GM19023 (cell line): ENCODE measurements at regions not wholly inside any gene's neighbourhood (a gene's known extent, or its start where the extent isn't known, plus 50 kb on each side); places are given as distances from the start of the nearest gene placed in this dataset.
"Not testable (repeated sequence)": the region's sequence is repeated elsewhere in the genome, so short reads cannot be mapped to it uniquely, and the experiment has no call there.

Experiments used
- ATAC-seq: cut with Tn5 transposase; IDR thresholded peaks from one replicate; pipeline ENCODE4 v1.9.1; 2021; ENCODE audit warnings: mild to moderate bottlenecking, moderate library complexity; ENCODE audit not compliant: unreplicated experiment

DNA sequence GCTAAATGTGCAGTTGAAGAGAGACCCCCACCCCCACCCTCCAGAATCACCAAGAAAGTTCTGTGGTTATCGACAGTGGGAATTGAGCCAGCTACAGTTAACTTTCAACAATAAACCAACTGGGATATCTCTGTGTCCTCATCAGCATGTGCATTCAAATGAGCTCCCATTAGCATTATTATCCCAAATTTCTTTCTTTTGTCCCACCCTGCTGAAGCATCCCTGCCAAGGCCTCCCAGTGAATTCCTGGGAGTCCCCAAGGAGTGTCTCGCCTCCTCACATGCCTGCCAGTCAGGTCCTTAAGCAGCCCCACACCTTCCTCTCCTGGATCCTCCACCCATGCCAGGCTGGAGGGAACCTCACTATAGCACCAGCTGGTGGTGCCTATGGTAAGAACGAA lies 422.1 kb upstream of the HNRNPA3 start:
- no peak for ATAC-seq

DNA sequence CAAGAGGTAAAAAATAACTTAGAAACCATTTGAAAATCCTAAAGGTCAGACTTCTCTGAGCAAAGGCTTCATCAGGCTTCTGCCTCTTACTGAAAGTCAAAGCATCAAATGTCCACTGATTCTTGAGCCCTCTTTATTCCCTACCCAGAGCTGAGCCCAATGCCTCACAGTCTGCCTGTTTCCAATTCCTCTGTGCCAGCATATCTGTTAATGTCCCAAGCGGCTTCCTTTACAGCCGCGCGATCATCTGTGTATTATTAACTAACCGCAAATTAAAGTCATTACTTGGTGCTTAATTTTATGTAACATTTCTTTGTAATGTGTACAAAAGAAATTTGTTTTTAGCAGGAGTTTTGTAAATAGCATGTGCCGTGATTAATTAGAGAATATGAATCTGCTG lies 418.8 kb upstream of the HNRNPA3 start:
- ATAC-seq = no peak

DNA sequence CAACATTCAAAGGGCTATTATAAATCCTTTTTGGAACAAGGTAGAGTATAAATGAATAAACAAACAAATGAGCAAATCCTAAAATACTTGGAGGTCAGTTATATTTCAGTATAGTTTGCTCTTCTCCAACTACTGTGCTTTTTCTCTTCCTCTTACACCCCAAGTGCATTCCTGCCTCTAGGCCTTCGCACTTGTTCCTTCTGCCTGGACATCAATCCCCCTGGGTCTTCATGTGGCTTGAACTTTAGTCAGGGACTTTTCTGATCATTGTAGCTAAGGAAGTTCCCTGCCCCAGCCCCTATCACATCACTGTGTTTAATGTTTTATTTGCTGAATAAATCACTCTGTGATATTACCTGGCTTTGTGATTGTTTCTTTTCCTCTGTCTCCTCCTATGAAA lies 418.2 kb upstream of the HNRNPA3 start:
- ATAC-seq = no peak

DNA sequence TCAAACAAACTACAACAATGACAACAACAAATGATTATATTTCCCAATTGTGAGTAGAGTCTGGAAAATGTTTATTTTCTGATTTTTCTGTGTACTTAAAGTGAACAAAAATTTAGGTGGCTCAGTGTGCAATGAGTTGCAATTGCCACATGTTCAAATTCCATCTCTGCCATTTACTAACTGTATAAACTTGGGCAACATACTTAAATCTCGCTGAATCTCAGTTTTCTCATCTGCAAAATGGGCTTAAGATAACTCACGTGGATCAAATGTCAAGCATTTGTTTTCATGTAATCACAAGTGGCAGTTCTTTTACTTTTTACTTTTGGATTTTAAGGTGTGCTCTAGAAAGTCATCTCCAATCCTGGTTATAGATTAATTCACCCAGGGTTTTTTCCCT lies 416.8 kb upstream of the HNRNPA3 start:
- no peak for ATAC-seq

DNA sequence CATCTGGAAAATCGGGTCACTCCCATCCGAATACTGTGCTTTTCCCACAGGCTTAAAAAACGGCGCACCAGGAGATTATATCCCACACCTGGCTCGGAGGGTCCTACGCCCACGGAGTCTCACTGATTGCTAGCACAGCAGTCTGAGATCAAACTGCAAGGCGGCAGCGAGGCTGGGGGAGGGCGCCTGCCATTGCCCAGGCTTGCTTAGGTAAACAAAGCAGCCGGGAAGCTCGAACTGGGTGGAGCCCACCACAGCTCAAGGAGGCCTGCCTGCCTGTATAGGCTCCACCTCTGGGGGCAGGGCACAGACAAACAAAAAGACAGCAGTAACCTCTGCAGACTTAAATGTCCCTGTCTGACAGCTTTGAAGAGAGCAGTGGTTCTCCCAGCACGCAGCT lies 415.9 kb upstream of the HNRNPA3 start:
- ATAC-seq = not testable (repeated sequence)

DNA sequence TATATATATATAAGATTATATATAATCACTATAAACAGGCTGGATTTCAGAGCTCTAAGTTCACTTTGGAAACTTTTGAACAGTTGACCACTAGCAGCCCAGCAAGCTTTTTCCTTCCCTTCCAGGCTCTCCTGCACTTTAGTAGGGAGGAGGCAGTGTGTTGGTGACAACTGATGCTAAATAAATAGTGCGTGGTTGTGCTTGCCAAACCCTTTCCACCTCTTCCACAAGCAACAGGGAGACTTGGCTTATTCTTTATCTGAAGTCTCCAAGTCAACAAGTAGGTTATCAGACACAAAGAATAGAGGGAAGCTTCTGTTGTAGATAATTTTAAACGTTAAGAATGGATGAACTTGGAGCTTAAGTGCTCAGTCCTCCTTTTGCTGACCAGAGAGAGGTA lies 408.2 kb upstream of the HNRNPA3 start:
- no peak for ATAC-seq

DNA sequence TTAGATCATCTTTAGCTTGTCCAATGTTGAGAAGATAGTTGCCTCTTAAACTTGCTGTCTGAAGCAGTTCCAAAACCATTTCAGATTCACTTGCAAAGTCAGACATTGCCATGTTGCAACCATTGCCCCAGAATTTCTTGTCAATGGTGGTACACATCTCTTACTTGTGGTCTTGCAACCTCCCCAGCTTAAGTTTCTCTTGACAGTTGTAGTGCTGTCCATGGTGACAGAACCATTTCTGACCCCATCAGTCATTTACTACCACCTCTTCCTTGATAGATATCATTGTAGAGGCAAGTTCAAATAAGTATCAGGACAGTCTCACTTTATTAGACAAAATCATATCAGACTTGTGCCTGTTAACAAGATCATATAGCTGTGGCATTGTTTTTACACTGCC lies 407.2 kb upstream of the HNRNPA3 start:
- no peak for ATAC-seq

DNA sequence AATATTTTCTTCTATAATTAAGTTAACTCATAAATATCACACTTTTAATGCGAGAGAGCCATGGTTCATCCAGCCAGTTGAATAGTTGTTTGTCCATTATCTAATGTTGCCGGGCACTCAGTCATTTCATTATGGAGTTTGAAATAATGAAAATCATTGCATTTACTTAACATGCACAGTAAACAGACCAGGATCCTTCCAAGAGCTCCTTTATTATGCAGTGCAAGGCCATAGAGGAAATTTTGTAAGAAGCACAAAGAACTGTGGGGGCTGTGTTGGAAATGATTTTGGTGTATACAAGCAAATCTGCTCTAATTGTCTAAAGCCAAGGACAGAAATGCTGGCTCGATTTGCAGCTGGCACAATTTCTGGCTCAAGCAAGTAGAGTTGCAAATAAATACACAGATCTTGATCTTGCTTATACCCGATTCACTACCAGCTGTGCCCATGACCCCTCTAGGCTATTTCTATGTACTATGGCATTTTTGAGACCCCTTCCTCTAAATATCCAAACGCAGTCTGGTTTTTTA lies 400.3 kb upstream of the HNRNPA3 start:
- no peak for ATAC-seq

DNA sequence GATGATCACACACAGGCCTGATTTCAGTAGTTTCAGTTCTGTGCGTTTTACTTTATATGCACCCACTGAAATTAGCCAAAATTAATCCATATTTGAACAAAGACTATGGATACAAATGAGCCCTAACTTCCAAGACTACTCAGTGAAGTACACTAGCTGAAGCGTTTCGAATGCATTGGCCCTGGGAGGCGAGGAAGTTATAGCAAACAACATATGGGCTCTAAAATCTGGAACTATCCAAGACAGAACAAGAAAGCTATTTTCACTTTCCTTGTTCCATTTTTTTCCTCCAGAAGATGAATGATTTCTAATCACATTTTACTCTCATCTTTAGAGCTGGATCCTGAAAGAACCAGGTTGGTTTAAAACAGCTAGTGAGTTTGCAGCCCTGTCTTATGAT lies 399.4 kb upstream of the HNRNPA3 start:
- no peak for ATAC-seq

DNA sequence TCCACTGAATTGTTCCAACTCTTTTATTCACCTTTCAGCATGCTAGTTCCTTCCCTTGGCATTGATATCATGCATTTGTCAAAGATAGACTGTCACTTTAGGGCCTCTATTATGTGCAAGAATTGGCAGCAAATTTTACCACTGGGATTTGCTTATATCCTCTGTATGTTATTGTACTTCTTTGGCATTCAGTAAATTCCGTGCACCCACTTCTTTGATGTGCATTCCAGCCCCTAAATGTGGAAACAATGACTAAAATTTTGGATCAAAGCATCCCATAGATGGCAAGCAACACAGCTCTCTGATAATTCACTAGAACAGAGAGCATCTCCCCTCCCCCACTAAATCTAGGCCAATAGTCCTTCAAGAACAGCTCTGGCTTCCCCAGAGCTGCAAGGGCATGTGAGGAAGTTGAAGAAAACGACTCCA lies 399.0 kb upstream of the HNRNPA3 start:
- no peak for ATAC-seq

DNA sequence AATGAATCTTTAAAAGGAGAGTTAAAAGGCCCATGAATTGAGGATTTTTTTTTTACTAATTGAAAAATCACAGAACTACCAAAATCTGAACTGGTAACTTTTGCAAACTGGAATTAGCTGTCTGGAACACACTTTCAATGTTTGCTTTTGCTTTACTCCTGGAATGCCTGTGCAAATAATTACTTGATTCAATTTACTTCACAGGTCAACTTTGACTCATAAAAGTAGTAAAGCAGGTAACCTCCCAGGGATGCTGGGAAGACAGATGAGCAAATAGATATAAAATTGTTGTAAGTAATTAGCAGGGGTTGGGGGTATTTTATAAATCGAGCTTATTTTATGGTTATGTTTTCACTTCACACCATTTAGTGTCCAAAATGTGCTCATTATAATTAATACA lies 398.3 kb upstream of the HNRNPA3 start:
- ATAC-seq = no peak

DNA sequence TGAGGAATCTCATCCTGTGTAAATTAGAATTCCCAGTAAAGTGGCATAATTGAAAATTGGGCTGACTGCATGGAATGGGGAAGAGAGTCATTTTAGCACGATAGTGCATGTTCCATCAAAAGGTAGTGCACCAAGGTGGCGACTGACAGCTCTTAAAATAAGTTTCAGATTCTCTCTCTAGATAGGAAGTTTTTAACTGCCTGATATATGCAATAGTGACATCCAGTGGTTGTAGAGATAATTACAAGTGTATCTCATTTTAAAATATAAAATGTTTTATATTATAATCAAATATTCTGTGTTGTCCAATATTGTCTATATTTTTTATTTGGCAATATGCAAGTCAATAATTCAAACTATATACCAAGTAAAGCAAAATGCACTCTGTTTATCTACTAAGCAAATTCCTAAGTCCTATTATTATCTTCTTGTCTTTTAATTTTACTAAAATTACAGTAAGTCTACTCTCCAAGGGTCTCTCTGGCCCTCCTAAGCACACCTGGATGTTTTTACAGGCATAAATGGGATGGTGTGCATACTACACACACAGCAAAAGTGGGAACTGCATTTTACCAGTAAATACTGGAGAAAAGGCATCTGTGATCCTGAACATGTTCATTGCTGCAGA lies 397.7 kb upstream of the HNRNPA3 start:
- no peak for ATAC-seq

DNA sequence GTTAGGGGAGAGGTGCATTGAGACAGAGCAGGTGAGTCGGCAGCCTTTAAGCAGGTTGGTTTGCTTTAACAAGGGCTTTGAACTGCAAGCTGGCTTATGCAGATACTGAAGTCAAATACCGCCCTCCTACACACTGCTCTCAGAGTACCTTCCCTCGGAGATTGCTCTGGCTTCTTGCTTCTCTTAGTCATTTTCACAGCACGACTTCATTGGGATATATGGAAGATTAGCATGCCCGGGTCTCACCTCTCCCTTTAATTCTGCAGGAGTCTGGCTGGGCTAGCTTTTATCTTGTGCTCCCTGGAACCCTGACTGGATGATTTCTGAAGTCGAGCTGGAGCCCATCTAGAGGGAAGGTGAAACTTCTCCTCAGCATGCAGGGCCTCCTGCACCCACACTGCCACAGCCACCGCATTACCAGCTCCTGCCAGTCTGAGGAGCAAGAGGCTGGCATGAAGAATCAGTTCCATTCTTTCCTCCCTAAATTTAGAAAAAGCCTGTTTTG lies 395.5 kb upstream of the HNRNPA3 start:
- ATAC-seq = no peak

DNA sequence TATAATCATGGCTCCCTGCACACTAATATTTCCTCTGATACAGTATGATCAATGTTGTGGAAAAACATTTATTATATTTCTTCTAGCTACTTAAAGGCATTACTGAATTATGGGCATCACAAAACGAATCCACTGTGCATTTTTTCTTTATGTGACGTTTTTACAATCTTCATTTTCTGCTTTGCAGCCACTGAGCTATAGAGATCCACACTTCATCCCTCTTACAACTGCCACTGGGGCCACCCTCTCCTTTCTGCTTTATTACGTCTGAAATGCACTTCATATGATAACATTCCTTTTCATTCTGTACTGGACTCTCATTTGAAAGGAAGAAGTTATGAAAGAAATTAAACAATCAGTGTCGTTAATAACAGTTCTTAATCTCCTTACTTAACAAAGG lies 394.5 kb upstream of the HNRNPA3 start:
- ATAC-seq = no peak

DNA sequence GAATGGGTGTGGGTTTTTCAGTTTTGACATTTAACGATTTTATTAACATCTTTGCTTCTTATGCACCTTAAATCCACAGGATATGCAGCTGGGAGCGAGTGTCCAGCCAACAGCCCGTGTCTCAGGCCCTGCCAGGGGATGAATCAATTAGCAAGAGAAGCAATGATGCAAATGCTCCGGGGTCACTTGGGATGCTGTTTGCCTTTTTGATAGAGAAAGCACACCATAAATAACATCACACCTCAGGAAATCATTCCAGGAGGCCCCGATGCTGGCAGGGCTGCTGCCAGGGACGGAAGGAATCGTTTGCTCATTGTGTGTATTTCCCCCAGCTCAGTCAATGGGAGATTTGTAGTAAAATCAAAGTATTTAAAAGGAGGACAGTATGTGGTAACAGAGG lies 394.0 kb upstream of the HNRNPA3 start:
- ATAC-seq = no peak

DNA sequence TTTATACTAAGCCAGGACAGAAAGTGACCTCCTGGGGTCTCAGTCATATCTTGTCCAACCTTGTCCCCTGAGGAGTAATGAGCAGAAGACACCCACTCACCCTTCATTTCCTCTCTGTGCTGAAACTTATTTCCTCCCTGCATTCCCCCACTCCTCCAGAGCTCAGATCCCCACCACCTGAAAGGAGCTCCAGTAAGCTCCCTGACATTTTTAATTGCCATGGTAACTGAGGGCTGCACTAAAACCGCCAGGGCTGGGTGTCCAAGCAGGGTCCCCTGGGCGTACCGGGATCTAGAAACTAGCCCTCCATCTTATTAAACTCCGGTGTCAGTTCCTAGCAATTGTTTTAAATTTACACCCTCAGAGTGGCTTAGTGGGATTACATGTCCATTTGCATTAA lies 393.3 kb upstream of the HNRNPA3 start:
- no peak for ATAC-seq

DNA sequence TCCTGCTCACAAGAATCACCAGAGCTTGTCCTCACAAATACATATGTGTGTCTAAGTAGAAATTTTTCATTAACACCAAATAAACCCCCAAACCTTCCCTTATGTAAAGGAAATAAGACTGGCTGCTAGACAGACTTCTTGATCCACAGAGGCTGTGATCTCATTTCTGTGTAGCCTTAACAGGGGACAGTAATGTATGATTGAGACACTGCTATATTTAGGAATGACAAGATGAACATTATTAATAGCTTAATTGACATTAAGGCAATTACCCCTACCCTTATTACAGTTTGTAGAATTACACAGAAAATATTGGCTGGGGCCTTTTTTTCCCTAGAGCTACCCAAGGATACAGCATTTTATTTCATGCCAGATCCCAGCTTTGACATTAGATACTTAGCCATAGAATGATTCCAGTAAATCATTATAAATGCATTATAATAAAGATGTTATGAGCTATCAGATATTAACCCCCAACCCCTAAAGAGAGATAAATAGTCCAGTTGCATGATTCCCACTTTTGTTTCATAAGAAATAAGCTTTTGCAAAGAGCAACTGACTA lies 392.1 kb upstream of the HNRNPA3 start:
- no peak for ATAC-seq

DNA sequence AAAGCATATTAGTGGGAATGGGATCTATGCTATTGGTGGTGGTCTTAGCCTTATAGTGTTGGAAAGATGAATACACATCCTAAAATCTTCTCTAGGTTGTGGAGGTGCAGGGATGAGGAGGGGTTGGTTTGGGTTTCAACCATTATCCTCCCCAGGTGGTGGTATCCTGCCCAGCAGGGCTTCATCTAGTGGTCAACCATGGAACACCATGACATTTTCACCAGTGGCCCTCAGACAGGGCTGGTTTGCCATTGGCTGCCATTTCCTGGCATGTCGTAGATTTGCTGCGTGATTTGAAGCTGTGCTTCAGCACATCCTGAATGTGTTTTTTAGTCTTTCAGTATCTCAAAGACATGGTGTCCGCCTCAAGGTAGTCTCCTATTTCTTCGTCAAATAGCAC lies 391.2 kb upstream of the HNRNPA3 start:
- ATAC-seq = no peak

DNA sequence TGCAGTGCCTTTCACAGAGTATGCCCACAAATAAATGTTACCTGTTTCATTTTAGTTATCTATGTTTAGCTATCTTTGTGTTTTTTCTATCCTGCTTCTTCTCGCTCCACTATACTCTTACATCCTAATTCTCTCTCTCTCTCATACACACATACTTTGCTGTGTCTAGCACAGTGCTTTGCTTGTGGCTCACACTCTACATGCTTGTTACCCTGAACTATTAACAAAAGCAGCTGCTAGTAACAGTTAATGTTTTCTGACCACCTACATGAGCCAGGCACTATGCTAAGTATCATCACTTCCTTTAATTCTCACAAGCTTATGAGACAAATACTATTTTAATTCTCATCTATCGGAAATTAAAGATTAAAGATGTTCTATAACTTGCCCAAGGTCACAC lies 390.5 kb upstream of the HNRNPA3 start:
- ATAC-seq = no peak

DNA sequence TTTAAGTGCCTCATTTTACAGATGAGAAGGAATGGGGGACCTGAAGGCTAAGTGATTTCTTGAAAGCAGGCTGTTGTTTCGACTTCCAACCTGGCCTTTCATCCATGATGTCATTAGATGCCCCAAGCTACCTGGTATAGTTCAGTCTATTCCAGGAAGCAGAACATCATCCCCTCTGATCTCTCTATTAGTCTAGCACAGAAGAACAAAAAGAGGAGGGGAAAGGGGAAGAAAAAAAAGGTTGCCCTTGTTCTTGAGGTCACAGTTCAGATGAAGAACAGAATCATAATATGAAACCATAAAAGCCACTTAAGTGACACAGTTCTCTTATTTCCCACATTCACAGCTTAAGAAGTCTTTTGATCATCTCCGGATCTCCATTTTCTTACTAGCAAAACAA lies 386.2 kb upstream of the HNRNPA3 start:
- no peak for ATAC-seq

DNA sequence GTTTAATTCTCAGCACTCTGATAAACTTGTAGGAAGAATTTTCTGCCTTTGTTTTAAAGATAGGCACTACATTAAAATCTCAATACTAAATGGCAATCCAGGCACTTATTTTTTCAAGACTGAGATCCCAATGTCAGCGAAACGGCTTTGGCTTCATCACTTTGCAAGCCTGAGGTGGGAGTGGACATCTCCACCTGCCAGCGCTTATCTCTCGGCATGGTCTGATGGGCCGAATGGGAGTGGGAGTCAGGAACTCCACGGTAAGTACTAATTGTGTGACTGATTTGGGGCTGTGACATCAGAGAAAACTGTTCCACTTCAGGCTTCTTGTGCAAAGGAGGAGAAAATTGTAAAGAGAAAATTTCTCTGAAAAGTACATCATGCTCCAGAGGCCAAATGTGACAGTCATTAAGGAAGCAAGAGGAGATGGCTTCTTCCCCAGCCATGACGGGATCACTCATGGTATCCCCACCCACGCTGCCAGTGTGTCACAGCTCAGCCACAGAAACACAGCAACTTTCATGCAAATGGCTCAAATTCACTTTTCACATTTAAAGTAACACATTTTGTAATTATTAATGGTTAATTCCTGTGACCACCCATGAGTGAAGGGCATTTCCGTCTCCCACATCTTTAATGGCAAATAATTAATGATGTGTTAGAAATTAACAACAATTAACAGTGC lies 385.5 kb upstream of the HNRNPA3 start:
- ATAC-seq = no peak

DNA sequence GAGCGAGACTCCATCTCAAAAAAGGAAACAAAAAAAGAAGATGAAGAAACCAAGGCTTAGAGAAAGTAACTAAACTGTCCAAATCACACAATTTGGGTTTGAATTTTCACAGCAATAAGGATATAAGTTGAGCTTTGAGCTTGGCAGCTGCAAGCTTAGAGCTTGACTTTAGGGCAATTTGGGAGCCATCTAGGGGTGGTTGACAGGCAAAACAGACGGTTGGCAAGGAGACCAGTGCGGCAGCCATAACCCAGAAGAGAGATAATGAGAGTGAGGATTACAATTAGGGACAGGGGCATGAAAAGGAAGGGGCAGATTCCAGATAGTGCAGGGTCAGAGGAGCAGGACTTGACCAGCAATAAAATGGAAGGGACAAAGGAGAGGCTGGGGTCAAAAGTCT lies 382.2 kb upstream of the HNRNPA3 start:
- no peak for ATAC-seq
